ENCODE measurements at regions not wholly inside any gene's neighbourhood (a gene's known extent, or its start where the extent isn't known, plus 50 kb on each side); places are given as distances from the start of the nearest gene placed in this dataset.
A peak's percentile ranks its signal among the peaks of the same experiment; 100 is the strongest.

DNA sequence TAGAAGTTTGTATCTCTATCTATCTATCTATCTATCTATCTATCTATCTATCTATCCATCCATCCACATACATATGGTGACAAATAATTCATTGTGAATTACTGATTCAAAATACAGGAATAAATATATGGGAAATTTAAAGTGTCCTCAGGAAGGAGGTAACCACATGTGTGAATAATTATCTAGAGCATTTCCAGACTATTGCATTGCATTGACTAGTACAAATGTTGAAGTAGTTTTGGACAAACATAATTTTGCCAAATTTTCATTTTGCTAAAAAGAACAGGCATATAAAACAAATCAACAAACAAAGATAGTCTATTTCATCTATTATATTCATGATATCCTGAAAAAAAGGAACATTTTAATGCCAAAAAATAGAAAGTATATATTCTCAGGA is 192.7 kb downstream of the UTRN start:
- Histone ChIP-seq H3K4me1 (peaks cover 0 to 24% (median 6%) of the 10 kb centered on the region in 4 donors), H3K36me3 (peaks cover 8 to 55% (median 11%) of the 10 kb centered on the region in 4 donors), H3K27me3 (no peaks in the 10 kb centered on the region), H3K9me3 (no peaks in the 10 kb centered on the region), H3K4me3 (no peak overlapping the region), H3K27ac (no peak overlapping the region)
- TF ChIP-seq POLR2AphosphoS5 (IDR thresholded peaks at IDR 0.05) (no peak), EP300 (IDR thresholded peaks at IDR 0.05) (no peak), POLR2A (IDR thresholded peaks at IDR 0.05) (no peak)
- TF ChIP-seq, protein P1, sequence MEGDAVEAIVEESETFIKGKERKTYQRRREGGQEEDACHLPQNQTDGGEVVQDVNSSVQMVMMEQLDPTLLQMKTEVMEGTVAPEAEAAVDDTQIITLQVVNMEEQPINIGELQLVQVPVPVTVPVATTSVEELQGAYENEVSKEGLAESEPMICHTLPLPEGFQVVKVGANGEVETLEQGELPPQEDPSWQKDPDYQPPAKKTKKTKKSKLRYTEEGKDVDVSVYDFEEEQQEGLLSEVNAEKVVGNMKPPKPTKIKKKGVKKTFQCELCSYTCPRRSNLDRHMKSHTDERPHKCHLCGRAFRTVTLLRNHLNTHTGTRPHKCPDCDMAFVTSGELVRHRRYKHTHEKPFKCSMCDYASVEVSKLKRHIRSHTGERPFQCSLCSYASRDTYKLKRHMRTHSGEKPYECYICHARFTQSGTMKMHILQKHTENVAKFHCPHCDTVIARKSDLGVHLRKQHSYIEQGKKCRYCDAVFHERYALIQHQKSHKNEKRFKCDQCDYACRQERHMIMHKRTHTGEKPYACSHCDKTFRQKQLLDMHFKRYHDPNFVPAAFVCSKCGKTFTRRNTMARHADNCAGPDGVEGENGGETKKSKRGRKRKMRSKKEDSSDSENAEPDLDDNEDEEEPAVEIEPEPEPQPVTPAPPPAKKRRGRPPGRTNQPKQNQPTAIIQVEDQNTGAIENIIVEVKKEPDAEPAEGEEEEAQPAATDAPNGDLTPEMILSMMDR (IDR thresholded peaks at IDR 0.05) = no peak
- ATAC-seq (ENCODE audit: low FRiP score in 2 of 2) (no peak), DNase-seq (no peak)

DNA sequence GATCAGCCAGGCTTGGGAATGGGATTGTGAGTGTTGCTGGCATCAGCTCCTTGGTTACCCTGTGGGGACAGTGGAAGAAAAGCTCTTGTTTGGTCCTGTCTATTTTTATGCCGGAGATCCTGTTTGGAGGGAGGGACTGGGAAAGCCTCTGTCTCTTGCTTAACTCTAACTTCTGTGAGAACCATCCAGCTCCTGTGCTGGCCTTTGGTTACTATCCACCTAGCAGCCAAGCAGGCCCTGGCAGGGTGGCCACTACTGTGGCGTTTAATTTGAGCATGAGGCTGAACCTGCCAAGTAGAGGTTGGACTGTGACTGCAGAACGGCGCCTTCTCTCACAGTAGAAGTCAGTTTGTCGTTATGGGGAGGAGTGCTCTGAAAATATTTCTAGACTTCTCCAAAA is 193.3 kb downstream of the UTRN start:
- peak overlapping the region in 1 of 4 donors; percentile 14 for H3K27ac ChIP-seq
- H3K4me3 ChIP-seq = no peak overlapping the region
- no peaks in the 10 kb centered on the region for H3K9me3 ChIP-seq
- DNase-seq (no peak), ATAC-seq (ENCODE audit: low FRiP score in 2 of 2) (no peak)
- no peaks in the 10 kb centered on the region for H3K27me3 ChIP-seq
- TF ChIP-seq POLR2A (IDR thresholded peaks at IDR 0.05) (no peak), EP300 (IDR thresholded peaks at IDR 0.05) (no peak), POLR2AphosphoS5 (IDR thresholded peaks at IDR 0.05) (no peak)
- TF ChIP-seq, protein P1 (IDR thresholded peaks at IDR 0.05) = no peak
- WGBS, 2 donors = 84 to 88% methylated on average over 5 of the region's 5 CpGs
- H3K36me3 ChIP-seq = peaks cover 8 to 57% (median 11%) of the 10 kb centered on the region in 4 donors
- H3K4me1 ChIP-seq = peaks cover 0 to 23% (median 6%) of the 10 kb centered on the region in 4 donors

DNA sequence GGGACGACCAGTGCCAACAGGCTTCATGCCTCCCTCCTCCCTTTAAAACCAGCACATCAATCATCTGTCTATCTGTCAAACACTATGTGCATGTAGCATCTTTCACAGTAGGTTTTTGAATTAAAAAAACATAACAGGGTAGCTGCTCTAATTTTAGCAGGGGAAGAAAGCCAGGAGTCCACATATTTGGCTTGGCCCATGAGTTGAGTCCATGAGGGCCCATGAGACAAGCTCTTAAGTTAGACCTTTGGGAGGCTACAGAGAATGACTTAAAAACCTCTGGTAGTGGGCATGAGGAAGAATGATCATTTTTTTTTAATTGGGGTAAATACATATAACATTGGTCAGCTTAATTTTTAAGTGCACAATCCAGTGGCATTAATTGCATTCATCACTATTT is 194.9 kb downstream of the UTRN start:
- DNase-seq = no peak
- 75 to 94% methylated on average over 1 of the region's 1 CpG for WGBS, 2 donors
- ATAC-seq (ENCODE audit: low FRiP score in 2 of 2) = no peak
- no peak overlapping the region for H3K27ac ChIP-seq
- H3K27me3 ChIP-seq = no peaks in the 10 kb centered on the region
- TF ChIP-seq POLR2AphosphoS5 (IDR thresholded peaks at IDR 0.05) (no peak), POLR2A (IDR thresholded peaks at IDR 0.05) (no peak), EP300 (IDR thresholded peaks at IDR 0.05) (no peak)
- TF ChIP-seq, protein P1 (IDR thresholded peaks at IDR 0.05) = no peak
- H3K4me3 ChIP-seq = no peak overlapping the region
- H3K9me3 ChIP-seq = no peaks in the 10 kb centered on the region
- H3K4me1 ChIP-seq = peaks cover 0 to 13% (median 4%) of the 10 kb centered on the region in 4 donors
- peaks cover 3 to 51% (median 11%) of the 10 kb centered on the region in 4 donors for H3K36me3 ChIP-seq

DNA sequence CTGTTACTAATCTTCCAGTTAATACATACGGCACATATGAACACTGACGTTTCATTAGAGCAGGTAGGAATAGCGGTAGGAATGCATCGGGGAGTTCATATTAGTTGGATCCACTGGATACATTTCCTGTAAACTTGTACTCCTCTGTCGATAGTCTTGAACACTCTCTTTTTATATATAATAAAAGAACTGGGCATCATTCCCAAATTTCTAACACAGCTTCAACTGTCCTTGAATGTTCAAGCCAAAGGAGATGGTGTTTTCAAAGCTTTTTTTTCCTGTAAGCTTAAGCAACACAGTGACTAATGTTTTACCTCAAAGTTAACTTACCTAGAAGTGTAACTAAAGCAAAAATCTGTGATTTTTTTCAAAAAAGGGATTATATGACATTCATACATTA is 195.3 kb downstream of the UTRN start:
- ATAC-seq (ENCODE audit: low FRiP score in 2 of 2) (no peak), DNase-seq (no peak)
- peaks cover 6 to 51% (median 14%) of the 10 kb centered on the region in 4 donors for H3K36me3 ChIP-seq
- no peaks in the 10 kb centered on the region for H3K27me3 ChIP-seq
- no peaks in the 10 kb centered on the region for H3K9me3 ChIP-seq
- TF ChIP-seq, protein P1 (IDR thresholded peaks at IDR 0.05) = no peak
- TF ChIP-seq POLR2A (IDR thresholded peaks at IDR 0.05) (no peak), EP300 (IDR thresholded peaks at IDR 0.05) (no peak), POLR2AphosphoS5 (IDR thresholded peaks at IDR 0.05) (no peak)
- 71 to 75% methylated on average over 5 of the region's 5 CpGs for WGBS, 2 donors
- no peak overlapping the region for H3K4me3 ChIP-seq
- H3K27ac ChIP-seq = no peak overlapping the region
- peaks cover 0 to 8% (median 3%) of the 10 kb centered on the region in 4 donors for H3K4me1 ChIP-seq

DNA sequence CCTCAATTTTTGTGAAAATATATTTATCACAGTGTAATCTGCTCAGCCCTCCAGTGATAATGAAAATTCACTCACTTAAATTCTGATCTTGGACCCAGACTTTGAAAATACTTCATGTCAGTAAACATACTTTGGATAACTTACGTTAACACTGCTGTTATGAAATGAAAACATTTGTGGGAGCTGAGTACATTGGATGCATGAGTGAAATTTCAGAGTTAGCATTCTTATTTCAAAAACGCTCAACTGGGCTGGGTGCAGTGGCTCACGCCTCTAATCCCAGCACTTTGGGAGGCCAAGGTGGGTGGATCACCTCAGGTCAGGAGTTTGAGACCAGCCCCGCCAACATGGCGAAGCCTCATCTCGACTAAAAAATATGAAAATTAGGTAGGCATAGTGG is 196.4 kb downstream of the UTRN start:
- ATAC-seq (ENCODE audit: low FRiP score in 2 of 2) (no peak), DNase-seq (no peak)
- Histone ChIP-seq H3K27me3 (no peaks in the 10 kb centered on the region), H3K4me3 (no peak overlapping the region), H3K27ac (peak overlapping the region in 1 of 4 donors; percentile 41), H3K4me1 (peaks cover 0 to 6% (median 3%) of the 10 kb centered on the region in 4 donors), H3K36me3 (peaks cover 13 to 51% (median 18%) of the 10 kb centered on the region in 4 donors), H3K9me3 (no peaks in the 10 kb centered on the region)
- 69% methylated on average over 6 of the region's 6 CpGs for WGBS, 2 donors
- no peak for TF ChIP-seq POLR2AphosphoS5 (IDR thresholded peaks at IDR 0.05)
- no peak for TF ChIP-seq EP300 (IDR thresholded peaks at IDR 0.05)
- TF ChIP-seq POLR2A (IDR thresholded peaks at IDR 0.05) = no peak
- TF ChIP-seq, protein P1 (IDR thresholded peaks at IDR 0.05) = no peak

Measured in upper lobe of left lung (tissue), 6 donors.